KMS-11 (cell line): ENCODE measurements at regions not wholly inside any gene's neighbourhood (a gene's known extent, or its start where the extent isn't known, plus 50 kb on each side); places are given as distances from the start of the nearest gene placed in this dataset.

Experiments
- H2AFZ ChIP-seq: fragments of 200-600 bp; sonication (generic); 2 replicates; pipeline ENCODE4 v1.6.1; 2016; ENCODE audit warnings: antibody characterized with exemption, mixed run types, low read depth
- H3K27ac ChIP-seq: fragments of 200-600 bp; sonication (generic); 2 replicates; pipeline ENCODE4 v1.6.1; 2016; ENCODE audit warnings: mild to moderate bottlenecking, mixed run types
- H3K27me3 ChIP-seq: fragments of 200-600 bp; sonication (generic); 2 replicates; pipeline ENCODE4 v1.6.1; 2017; ENCODE audit warnings: mild to moderate bottlenecking, low read depth, mixed run types, moderate library complexity; ENCODE audit not compliant: insufficient read depth
- H3K36me3 ChIP-seq: fragments of 200-600 bp; sonication (generic); 2 replicates; pipeline ENCODE4 v1.6.1; 2017; ENCODE audit warnings: mild to moderate bottlenecking, mixed run types; ENCODE audit not compliant: insufficient read depth
- H3K4me1 ChIP-seq: fragments of 200-600 bp; sonication (generic); 2 replicates; pipeline ENCODE4 v1.6.1; 2016; ENCODE audit warnings: mild to moderate bottlenecking, low read depth, mixed run types; ENCODE audit not compliant: poor library complexity, severe bottlenecking
- H3K4me2 ChIP-seq: fragments of 200-600 bp; sonication (generic); 2 replicates; pipeline ENCODE4 v1.7.0; 2016; ENCODE audit warnings: mild to moderate bottlenecking, mixed run types
- H3K4me3 ChIP-seq: fragments of 200-600 bp; sonication (generic); IDR thresholded peaks from 2 replicates; pipeline ENCODE4 v1.6.1; 2017; ENCODE audit warnings: low read depth, low read length, mixed read lengths; ENCODE audit not compliant: insufficient read depth
- H3K79me2 ChIP-seq: fragments of 200-600 bp; sonication (generic); 2 replicates; pipeline ENCODE4 v1.6.1; 2016; ENCODE audit warnings: low read depth, mixed run types; ENCODE audit not compliant: insufficient read depth
- H3K9ac ChIP-seq: fragments of 200-600 bp; sonication (generic); 2 replicates; pipeline ENCODE4 v1.6.1; 2016; ENCODE audit warnings: mild to moderate bottlenecking, mixed run types
- H4K20me1 ChIP-seq: fragments of 200-600 bp; sonication (generic); 2 replicates; pipeline ENCODE4 v1.6.1; 2016; ENCODE audit warnings: mild to moderate bottlenecking, mixed run types; ENCODE audit not compliant: insufficient read depth
- CTCF ChIP-seq: fragments of 200-600 bp; sonication (generic); conservative IDR thresholded peaks from 2 replicates; pipeline ENCODE4 v1.6.1; 2017; ENCODE audit warnings: low read depth, mild to moderate bottlenecking, antibody characterized with exemption, low read length, moderate library complexity, mixed read lengths

DNA sequence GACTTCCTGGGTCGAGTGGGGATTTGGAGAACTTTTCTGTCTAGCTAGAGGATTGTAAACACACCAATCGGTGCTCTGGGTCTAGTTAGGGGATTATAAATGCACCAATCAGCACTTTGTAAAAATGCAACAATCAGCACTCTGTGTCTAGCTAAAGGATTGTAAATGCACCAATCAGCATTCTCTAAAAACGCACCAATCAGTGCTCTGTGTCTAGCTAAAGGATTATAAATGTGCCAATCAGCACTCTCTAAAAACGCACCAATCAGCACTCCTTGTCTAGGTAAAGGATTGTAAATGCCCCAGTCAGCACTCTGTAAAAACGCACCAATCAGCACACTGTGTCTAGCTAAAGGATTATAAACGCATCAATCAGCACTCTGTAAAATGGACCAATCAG is 209.0 kb upstream of the SLC35B3 start:
- Histone ChIP-seq H3K36me3 (no peaks in the 10 kb centered on the region), H3K4me2 (no peak overlapping the region), H3K27me3 (no peaks in the 10 kb centered on the region), H3K4me3 (no peak overlapping the region), H3K9ac (no peak overlapping the region), H3K4me1 (no peaks in the 10 kb centered on the region), H2AFZ (no peak overlapping the region), H4K20me1 (no peaks in the 10 kb centered on the region), H3K27ac (no peak overlapping the region), H3K79me2 (no peaks in the 10 kb centered on the region)
- no peak for TF ChIP-seq CTCF

DNA sequence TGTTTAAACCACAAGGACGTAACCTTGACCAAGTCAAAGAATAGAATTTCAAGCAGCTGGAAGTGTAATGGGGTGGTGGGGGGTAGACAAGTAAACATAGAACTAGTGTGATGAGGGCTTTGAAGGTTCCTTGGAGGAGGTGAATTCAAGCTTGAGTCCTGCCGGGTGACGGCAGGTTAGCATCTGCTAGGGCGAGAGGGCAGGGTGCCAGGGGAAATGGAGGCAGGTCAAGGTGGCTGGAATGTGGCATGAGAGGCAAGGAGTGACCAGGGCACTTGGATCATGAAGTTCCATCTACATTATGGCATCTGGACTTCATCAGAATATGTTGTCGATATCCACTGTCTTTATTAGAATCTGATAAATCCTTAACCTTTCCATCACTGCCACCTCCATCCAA is 207.5 kb upstream of the SLC35B3 start:
- no peak for TF ChIP-seq CTCF
- no peak overlapping the region for H3K9ac ChIP-seq
- no peak overlapping the region for H3K4me2 ChIP-seq
- H2AFZ ChIP-seq, result no peak overlapping the region
- no peak overlapping the region for H3K4me3 ChIP-seq
- no peaks in the 10 kb centered on the region for H3K36me3 ChIP-seq
- H4K20me1 ChIP-seq, result no peaks in the 10 kb centered on the region
- H3K79me2 ChIP-seq, result no peaks in the 10 kb centered on the region
- no peak overlapping the region for H3K27ac ChIP-seq
- H3K27me3 ChIP-seq, result no peaks in the 10 kb centered on the region
- no peaks in the 10 kb centered on the region for H3K4me1 ChIP-seq

DNA sequence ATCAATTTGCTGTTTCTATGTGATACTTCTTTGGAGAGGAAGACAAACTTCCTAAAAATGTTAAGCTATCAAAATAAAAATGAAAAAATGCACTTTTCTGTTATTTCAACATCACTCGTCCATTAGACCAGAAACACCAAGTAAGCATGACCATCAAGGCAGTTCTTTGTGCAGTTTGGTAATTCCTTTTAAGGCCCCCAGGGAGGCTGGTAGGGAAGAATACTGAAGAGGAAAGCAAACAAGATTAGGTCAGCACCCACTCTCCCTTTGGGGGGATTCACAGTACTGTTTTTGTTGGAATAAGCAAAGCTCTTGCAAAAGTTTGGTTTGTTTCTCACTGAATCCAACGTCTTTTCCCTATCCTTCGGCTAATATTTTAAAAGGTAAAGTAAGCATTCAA is 206.8 kb upstream of the SLC35B3 start:
- H3K27ac ChIP-seq, result no peak overlapping the region
- no peaks in the 10 kb centered on the region for H3K79me2 ChIP-seq
- no peak overlapping the region for H3K4me3 ChIP-seq
- H3K27me3 ChIP-seq, result no peaks in the 10 kb centered on the region
- H2AFZ ChIP-seq, result no peak overlapping the region
- no peaks in the 10 kb centered on the region for H3K4me1 ChIP-seq
- H3K36me3 ChIP-seq, result no peaks in the 10 kb centered on the region
- H4K20me1 ChIP-seq, result no peaks in the 10 kb centered on the region
- no peak for TF ChIP-seq CTCF
- no peak overlapping the region for H3K9ac ChIP-seq
- no peak overlapping the region for H3K4me2 ChIP-seq

GRCh38 chr6:8639928-8640649 is 204.7 kb upstream of the SLC35B3 start:
- Histone ChIP-seq H3K27ac (no peak overlapping the region), H3K27me3 (no peaks in the 10 kb centered on the region), H3K4me2 (no peak overlapping the region), H3K9ac (no peak overlapping the region), H3K79me2 (no peaks in the 10 kb centered on the region), H4K20me1 (no peaks in the 10 kb centered on the region), H3K36me3 (no peaks in the 10 kb centered on the region), H3K4me1 (no peaks in the 10 kb centered on the region), H2AFZ (no peak overlapping the region), H3K4me3 (no peak overlapping the region)
- no peak for TF ChIP-seq CTCF
